Stimulated activated CD8-positive, alpha-beta memory T cell treated with anti-CD3 and anti-CD28 coated beads, Interleukin-4, amount 100 ng/mL, for 48 hours (primary cell): ENCODE measurements at regions not wholly inside any gene's neighbourhood (a gene's known extent, or its start where the extent isn't known, plus 50 kb on each side); places are given as distances from the start of the nearest gene placed in this dataset.

ENCODE experiments used
- DNase-seq: peaks from one replicate; pipeline ENCODE4 v3.0.0-alpha.2; 2020

DNA sequence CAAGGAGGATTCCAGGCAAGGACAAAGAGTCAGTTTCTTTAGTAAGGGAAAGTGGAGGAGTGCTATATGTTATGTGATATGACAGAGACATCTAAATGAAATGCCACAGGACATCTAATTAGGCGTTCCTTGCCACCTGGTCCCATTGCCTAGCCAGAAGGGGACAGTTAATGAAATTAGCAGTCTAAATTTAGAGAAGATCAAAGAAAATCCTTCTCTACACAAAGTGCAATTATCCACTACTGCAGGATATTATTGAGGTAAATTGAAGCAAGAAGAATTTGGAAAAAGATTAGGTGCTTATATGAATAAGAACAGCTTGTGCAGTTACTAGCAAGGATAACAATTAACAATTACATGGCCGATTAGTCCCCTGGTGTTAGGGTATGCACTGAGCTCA, 495.3 kb upstream of the NMUR2 start:
- DNase-seq = no peak

DNA sequence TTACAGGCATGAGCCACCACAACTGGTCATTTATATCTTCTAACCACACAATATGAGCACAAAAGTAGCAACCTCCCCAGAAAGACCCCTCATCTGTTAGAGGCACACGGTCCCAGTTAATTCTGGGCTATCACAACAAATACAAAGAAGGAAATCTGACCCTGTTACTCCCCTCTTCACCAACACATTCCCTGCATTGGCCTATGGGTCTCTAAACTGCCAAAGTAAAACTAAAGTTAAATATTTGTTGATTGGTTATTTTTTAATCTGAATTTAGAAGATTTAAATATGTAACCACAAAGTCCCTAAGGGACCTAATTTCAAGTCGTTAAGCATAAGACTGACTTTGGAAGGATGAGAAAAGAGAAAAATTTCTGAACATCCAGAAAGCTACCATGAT, 496.7 kb upstream of the NMUR2 start:
- no peak for DNase-seq

DNA sequence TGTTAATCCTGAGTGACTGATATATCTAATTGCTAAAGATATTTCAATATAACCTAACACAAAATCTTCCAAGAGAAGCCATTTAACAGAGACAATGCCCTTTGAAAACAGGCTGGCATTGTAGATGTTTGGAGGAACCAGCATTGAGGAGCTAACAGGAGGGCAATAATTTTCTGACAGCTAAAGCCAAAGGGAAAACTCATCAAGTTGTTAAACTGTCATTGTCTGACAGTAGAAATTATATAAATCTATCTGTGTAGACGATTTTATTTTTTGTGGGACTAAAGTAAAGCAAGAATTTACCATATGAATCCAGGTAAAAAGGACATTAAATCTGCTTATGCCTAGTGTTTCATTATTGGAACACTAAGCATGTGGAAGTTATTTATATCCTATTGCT, 500.2 kb upstream of the NMUR2 start:
- DNase-seq = no peak

DNA sequence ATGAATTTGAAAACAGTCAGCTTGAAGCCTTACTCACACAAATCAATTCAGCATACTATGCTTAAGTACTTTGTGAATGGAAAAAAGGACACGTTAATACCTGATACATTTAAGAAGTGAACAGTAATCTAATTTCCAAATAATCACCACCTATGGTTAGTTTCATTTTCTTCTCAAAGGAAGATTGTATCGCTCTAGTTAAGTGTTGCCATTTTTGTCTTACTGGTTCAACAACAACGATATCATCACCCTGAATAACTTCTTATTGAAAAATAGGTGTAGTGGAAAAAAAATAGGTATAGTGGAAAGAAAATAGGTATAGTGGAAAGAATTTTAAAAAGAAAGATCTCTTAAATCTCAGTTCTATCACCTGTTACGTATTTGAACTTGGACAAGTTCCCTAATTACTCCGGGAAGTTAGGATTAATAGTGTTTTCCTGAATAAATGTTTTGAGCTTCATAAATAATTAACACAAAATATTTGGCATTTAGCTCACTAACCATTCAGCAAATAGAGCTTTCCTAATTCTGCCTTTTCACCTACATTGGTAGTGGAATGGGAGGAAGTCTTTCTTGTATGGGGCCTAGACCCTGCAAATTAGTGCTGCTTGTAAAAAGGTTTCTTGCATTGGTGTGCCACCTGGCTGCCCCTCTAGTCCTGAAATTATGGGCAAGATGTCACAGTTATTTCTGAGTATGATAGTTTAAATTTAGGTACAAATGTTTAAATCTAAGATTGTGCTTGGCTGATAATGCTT, 502.6 kb upstream of the NMUR2 start:
- no peak for DNase-seq

DNA sequence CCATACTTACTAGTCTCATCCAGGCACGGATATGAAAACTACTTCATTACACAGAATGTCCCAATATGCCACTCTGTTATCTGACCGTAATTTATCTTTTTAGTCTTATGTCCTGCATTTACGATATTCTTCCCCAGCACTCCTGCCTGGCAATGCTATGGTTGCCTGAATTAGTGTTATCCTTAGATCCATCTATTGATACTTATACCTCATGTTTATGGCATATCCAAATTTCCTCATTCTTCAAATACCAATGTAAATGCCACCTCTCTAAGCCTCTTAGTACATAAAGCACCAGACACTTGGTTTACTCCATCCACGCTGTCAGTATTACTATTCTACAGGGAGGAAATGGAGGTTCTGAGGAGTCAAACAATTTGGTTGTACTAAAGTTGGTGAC, 507.8 kb upstream of the NMUR2 start:
- no peak for DNase-seq

DNA sequence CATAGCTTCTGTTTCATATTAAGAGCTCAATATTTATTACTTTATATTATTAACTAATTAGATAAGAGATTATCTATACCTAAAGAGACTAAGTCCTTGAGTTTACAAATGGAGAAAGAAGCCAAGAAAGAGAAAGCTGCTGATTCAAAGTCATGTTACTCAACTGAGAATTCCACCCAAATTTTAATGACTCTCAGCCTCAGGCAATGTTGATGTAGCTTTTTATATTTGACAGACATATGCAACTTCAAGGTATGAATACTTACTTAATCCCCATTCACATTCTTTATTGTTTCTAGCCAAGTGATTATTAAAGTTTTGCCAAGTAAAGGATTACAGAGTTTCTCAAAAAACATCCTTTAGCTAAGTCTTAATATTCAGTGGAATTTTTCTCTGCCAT, 527.5 kb upstream of the NMUR2 start:
- DNase-seq = no peak

DNA sequence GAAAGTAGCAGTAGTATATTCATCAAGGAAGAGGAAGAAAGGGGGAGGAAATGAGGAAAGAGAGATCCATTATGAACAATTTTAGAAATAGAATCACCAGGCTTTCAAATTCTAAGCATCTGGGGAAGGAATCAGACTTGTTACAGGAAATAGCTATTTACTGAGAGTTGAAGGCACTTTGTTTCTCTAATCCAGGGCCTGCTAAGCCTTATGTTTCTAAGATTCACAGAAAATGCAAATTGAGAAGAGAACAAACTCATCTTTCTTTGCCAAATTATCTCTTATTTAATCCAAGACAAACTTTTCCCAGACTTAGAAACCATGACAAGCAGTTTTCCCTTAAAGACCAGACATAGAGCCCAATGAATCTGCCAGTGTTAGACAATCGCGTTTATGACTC, 528.0 kb upstream of the NMUR2 start:
- no peak for DNase-seq

DNA sequence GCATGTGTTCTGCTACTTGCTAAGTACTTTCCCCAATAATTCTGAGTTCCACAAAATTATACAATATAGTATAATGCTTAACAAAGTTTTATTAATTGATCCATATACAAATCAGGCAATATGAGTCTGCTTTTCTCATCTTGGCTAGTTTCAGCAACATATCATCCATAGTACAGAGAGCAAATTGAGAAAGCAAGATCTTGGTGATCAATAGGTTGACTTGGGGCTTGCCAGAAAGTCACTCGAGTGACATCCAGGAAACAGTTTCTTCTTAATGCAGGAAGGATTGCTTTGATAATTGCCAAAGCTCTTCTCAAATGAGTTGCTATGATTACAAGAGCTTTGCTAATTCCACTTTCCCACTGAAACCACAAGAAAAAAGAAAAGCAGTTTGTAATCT, 533.6 kb upstream of the NMUR2 start:
- no peak for DNase-seq

DNA sequence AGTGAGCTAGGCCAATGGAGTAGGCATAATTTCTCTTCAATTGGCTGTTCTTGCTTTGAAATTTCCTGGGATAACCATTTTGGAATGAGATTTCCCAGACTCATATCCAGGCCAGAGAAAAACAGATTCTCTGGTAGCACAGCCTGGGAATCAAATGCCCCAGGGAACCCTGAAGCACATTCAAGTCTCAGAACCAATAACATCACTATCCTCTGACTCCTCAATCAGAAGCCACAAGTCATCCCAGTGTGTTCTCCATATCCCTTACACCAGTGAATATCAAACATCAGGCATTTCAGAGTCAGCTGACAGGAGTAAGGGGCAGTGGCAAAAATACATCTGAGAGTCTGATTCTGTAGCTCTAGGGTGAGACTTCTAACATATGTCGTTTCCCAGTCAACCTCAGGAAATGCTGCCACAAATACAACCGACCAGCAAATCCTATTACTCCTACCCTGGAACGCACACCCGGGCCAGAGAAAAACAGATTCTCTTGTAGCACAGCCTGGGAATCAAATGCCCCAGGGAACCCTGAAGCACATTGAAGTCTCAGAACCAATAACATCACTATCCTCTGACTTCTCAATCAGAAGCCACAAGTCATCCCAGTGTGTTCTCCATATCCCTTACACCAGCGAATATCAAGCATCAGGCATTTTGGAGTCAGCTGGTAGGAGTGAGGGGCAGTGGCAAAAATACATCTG, 537.7 kb upstream of the NMUR2 start:
- no peak for DNase-seq

DNA sequence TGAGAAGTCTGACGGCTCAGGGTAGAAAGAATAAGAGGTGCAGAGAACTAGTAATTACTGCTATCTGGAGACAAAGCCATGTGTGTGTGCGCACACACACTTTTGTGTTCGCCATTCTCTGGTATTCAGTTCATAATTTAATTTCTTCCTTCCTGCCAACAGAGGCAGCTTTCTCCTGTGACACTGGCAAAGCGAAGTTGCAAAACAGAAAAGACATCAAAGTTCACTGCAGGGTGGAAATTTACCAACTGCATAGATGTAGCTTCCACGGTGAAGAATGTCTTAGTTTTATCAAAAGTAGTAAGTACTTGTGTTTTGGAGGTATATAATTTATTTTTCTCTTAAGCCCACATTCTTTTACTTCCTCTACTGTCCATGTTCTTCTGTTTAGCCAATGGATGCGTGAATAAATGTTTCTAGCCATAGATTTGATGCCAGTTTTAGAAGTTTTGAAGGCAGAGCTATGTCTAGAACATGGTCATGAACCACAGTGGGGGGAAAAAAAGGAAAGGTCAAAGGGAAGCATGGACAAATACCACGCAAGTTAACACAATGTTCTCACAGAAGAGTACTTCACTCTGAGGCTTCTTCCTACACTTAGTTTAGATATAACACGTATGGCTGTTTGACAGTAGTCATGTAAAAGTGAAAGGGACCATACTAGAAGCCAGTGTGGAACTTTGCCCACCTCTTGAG, 536.5 kb upstream of the GRIA1 start:
- no peak for DNase-seq

DNA sequence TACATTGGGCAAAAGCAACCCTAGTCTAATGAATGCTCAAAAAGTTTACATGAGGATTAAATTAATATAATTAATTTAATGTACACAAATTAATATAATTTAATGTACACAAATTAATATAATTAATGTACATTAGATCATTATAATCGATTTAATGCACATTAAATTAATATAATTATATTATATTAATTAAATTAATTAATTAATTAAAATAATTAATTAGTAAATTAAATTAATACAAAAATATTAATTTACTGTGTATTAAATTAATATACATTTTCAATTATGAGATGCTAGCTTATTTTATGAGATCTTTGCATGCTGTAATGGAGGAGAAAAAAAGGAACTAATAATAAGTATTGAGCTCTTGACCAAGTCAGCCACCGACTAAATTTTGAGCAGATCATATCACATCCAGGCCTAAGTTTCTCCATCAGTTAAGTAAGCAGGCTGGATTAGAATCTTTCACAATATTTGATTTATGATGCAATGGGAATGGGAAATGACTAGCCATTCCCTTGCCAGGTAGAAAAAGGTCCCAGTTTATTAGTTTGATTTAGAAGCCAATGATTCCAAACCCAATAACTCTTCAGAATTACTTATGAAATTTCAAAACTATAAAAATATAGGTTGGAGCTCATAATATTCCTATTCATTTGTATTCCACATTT, 533.4 kb upstream of the GRIA1 start:
- no peak for DNase-seq

DNA sequence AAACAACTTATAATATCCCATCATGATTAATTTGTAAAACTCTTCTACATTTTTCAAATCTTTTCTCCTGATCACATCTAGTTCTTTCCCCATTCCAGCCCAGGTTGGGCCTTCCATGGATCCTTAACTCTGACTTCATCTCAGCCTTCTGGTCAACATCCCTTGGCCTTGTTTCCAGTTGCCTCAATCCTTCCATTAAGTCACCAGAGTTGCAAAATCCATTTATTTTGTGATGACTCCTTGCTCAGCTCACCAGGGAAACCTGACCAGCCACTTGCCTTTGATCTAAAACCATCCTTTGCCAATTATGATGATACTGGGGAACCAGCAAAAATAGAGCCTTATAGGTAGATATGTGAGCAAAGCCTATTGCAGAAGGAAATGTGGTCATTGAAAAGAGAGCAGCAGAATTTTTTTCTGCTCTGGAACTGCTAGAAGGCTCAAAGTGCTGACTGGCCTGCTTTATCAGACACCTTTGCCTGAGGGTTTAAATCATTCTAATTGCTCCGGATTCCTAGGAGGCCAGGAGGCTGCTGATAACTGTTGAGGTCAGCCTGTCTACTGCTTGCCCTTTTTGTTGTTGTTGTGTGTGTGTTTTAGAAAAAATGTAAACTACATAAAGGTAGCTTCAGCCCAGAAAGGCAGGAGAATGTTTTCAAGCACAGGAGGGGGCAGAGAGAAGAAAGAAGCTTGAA, 512.2 kb upstream of the GRIA1 start:
- no peak for DNase-seq

DNA sequence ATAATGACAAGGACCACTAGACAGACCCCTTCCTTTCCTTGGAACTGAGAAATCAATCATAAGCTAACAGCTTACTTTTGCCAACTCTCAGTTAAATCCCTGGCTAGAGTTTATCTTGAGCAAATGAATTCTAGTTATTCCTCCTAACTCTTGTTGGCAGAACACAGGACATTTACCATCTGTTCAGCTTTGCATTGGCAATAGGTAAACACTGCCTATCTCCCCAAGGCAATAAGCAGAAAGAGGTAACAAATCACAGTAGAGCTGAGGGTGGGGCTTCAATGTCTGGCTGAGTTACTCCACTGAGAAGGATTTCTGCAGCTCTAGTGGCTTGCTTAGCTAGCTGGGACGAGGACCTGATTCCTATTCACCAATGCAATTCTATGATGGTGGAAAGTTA, 503.3 kb upstream of the GRIA1 start:
- DNase-seq = no peak

DNA sequence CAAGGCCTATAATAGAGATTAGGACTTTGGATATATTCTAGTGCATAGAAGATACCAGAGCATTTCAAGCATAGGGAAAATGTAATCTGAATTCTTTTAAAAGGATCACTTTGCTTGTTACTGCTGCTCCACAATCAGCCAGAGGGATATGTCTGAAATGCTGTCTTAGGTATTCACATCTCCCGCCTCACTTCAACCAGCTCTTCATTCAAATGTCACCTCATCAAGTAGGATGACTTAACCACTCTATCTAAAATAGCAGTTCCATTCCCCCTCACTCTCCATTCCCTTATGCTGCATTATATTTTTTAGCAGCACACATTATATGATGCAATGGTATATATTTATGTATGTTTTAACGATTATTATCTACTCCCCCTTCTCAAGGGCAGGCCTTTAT, 500.3 kb upstream of the GRIA1 start:
- DNase-seq = no peak

DNA sequence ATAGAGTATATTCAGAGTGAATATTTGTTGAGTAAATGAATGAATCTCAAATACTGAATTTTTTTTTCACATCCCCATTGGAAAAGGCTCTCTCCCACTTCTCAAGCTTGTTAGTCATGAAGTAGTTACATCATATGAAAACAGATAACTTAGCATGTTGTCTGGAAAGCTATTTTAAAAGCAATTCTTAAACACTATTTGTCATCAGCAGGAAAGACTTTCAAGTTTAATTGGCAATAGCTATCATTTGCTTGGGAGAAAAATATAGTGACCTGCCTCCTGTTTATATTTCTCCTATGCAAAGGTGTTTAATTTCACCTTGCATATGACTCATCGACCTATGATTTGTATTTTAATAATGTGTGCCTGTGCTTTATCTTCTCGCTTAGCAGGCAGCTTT, 499.8 kb upstream of the GRIA1 start:
- DNase-seq = no peak

DNA sequence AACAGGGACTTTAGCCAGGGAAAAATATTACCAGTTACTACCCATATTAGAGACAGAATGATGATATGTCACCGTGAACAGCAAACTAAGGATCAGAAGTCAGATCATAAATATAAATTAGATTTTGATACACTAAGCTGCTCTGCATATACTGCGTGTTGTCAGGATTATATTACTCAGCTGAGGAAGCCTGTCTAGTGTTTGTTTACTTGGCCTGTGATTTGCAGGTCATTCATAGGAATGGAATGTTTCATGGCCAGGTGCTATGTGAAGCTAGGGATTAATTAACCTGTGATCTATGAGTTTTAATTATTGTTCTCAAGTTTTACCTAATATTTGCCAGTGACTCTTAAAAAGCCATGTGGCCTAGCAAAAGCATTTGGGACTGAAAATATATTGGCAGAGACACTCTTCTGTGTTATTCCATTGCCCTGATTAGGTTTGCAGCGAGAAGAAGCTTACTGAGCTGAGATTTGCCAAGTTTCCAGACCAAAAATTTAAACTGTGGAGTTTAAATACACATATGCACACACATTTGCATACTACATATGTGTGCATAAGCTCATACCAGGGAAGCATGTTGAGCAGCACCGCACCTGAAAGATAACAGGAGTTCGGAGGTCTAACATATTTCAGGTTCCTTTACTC, 496.3 kb upstream of the GRIA1 start:
- no peak for DNase-seq

DNA sequence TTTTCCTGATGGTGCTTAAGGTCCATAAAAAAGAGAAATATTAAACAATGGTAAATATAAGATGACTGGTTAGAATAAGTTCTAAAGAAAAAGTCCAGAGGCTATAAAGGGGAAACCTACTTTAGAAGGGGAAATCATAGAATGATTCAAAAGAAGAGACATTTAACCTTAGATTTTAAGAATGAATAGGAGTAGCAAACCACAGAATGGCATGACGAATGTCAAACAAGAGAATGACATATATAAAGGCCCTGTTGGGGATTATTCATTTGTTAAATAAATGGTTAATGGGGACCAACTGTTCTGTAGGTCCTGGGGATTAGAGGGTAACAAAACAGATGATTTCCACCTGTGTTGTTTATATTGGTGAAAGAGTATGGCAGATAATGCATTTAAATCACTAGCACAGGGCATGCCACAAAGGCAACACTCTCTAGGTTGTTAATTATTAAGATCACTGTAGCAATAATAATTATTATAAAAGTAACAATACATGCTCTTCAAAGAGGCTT, 495.2 kb upstream of the GRIA1 start:
- DNase-seq = no peak

DNA sequence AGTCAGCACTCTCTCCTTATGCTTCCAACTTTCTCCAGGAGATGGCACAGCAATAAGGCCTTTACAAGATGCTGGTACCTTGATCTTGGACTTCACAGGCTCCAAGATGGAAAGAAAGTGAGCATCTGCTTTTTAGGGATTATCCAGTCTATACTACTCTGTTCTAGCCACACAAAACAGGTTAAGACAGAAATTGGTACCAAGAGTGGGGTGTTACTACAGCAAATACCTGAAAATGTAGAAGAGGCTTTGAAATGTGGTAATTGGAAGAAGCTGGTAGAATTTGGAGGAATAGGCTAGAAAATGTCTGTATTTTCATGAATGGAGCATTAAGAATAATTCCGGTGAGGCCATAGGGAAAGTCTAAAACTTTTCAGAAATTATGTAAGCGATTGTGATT, 484.8 kb upstream of the GRIA1 start:
- no peak for DNase-seq

DNA sequence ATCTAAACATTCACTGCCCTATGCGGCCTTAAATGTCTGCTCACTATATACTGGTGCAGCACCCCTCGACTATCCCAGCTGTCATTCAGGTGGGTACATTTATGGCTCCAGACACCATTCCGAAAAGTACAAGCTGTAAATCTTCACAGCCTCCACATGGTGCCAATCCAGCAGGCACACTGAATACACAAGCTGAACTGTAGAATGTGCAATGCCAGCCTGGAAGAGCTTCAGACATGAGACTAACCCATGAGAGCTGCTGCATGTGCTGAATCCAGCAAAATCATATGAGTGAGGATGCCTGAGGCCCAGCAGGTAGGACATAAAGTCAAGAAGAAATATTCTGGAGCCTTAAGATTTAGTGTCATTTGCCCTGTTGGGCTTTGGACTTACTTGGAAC, 483.8 kb upstream of the GRIA1 start:
- DNase-seq = no peak

DNA sequence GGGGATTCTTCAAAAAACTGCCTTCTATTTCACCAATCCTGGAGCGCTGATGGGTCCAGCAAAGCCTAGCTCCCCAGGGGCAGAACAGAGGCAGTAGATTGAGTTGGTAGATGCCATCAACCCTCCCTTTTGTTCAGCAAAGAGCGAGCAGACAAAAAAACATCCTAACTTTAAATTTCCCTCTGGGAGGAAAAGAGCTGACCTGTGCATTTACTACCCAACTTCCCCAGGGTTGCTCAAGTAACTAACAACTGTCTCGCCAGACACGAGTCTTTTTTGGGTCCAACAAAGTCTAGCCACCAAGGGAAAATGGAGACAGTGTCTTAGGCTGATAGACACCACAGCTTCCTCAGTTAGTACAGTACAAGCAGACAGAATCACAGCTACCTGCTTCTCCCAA, 476.3 kb upstream of the GRIA1 start:
- no peak for DNase-seq

DNA sequence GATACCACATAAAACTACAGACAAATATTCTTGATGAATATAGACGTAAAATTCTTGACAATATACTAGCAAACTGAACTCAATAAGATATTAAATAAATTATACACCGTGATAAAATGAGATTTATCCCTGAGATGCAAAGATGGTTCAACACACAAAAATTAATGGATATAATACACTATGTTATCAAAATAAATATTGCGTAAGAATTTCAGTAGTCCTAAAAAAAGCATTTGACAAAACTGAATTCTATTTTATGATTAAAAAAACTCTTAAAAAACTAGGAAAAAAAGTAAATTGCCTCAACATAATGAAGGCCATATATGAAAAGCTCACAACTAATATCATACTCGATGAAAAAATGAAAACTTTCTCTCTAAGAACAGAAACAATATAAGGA, 472.3 kb upstream of the GRIA1 start:
- no peak for DNase-seq
